ENCODE measurements at regions not wholly inside any gene's neighbourhood (a gene's known extent, or its start where the extent isn't known, plus 50 kb on each side); places are given as distances from the start of the nearest gene placed in this dataset.
A peak's percentile ranks its signal among the peaks of the same experiment; 100 is the strongest.
"Not testable (repeated sequence)": the region's sequence is repeated elsewhere in the genome, so short reads cannot be mapped to it uniquely, and the experiment has no call there.

- H3K4me3 ChIP-seq (ENCODE audit: low read depth, low read length) = no peak overlapping the region
- no peak for DNase-seq (ENCODE audit: low read depth)
- no peak for TF ChIP-seq CTCF (IDR thresholded peaks at IDR 0.05; ENCODE audit: insufficient read depth, low read depth, low read length)
These were observed 415.0 kb downstream of the COL11A1 start for GRCh38 chr1:102693345-102693744.

- DNase-seq (ENCODE audit: low read depth) = no peak
- no peak overlapping the region for H3K4me3 ChIP-seq (ENCODE audit: low read depth, low read length)
- no peak for TF ChIP-seq CTCF (IDR thresholded peaks at IDR 0.05; ENCODE audit: insufficient read depth, low read depth, low read length)
These were observed 416.7 kb downstream of the COL11A1 start for GRCh38 chr1:102691592-102692090.

- H3K4me3 ChIP-seq (ENCODE audit: low read depth, low read length) = no peak overlapping the region
- TF ChIP-seq CTCF (IDR thresholded peaks at IDR 0.05; ENCODE audit: insufficient read depth, low read depth, low read length) = no peak
- no peak for DNase-seq (ENCODE audit: low read depth)
These were observed 420.9 kb downstream of the COL11A1 start for GRCh38 chr1:102687383-102687782.

- TF ChIP-seq CTCF (IDR thresholded peaks at IDR 0.05; ENCODE audit: insufficient read depth, low read depth, low read length) = no peak
- no peak overlapping the region for H3K4me3 ChIP-seq (ENCODE audit: low read depth, low read length)
- no peak for DNase-seq (ENCODE audit: low read depth)
These were observed 446.8 kb downstream of the COL11A1 start for GRCh38 chr1:102661481-102661880.

DNA sequence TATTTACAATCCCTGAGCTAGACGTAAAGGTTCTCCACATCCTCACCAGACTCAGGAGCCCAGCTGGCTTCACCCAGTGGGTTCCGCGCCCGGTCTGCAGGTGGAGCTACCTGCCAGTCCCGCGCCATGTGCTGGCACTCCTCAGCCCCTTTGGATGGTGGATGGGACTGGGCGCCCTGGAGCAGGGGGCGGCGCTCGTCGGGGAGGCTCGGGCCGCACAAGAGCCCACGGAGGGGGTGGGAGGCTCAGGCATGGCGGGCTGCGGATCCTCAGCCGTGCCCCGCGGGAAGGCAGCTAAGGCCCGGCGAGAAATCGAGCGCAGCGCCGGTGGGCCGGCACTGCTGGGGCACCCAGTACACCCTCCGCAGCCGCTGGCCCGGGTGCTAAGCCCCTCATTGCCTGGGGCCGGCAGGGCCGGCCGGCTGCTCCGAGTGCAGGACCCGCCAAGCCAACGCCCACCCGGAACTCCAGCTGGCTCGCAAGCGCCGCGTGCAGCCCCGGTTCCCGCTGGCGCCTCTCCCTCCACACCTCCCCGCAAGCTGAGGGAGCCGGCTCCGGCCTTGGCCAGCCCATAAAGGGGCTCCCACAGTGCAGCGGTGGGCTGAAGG lies 448.3 kb downstream of the COL11A1 start:
- DNase-seq (ENCODE audit: low read depth) = not testable (repeated sequence)
- H3K4me3 ChIP-seq (ENCODE audit: low read depth, low read length) = peak overlapping the region; percentile 47

DNA sequence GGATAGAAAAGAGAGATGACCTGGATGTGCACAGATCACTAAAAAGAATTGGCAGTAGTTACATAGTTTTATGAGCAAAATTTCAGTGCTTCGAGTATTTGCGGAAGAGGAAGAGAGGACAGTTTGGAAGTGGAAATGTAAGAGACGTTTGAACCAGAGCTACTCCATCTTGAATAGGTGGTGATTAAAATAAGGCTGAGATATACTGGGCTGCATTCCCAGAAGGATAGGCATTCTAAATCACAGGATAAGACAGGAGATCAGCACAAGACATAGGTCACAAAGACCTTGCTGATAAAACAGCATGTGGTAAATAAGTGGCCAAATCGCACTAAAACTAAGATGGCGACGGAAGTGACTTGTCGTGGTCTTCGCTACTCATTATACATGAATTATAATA lies 453.3 kb downstream of the COL11A1 start:
- TF ChIP-seq CTCF (IDR thresholded peaks at IDR 0.05; ENCODE audit: insufficient read depth, low read depth, low read length) = no peak
- no peak for DNase-seq (ENCODE audit: low read depth)
- no peak overlapping the region for H3K4me3 ChIP-seq (ENCODE audit: low read depth, low read length)

- no peak for DNase-seq (ENCODE audit: low read depth)
- TF ChIP-seq CTCF (IDR thresholded peaks at IDR 0.05; ENCODE audit: insufficient read depth, low read depth, low read length) = no peak
- H3K4me3 ChIP-seq (ENCODE audit: low read depth, low read length) = no peak overlapping the region
These were observed 467.4 kb downstream of the COL11A1 start for GRCh38 chr1:102640872-102641271.

Measured in fibroblast of villous mesenchyme (primary cell).